HCT116 (cell line): ENCODE measurements at regions not wholly inside any gene's neighbourhood (a gene's known extent, or its start where the extent isn't known, plus 50 kb on each side); places are given as distances from the start of the nearest gene placed in this dataset.

ENCODE experiments used
- ATAC-seq: fragments of 200-7000 bp; cut with Tn5 transposase; 2 replicates; pipeline ENCODE4 v1.9.1; 2020; ENCODE audit warnings: mild to moderate bottlenecking, moderate library complexity
- BruUV-seq: library from RNA; stranded (reverse); fragments of 400-500 nt; replicated peaks from 2 replicates; lab custom pipeline; 2021; lab: Mats Ljungman, UMichigan
- CTCF ChIA-PET: fragments of 300-600 bp; sonication (Branson Sonifier 250); formaldehyde crosslinking; loops from one replicate; lab custom pipeline; 2021; ENCODE audit warnings: antibody characterized with exemption; lab: Charles Lee
- POLR2A ChIA-PET: fragments of 300-600, 350-600 bp; sonication (Branson Sonifier 250); formaldehyde crosslinking; loops from one replicate; lab custom pipeline; 2021; ENCODE audit warnings: antibody characterized with exemption; lab: Charles Lee
- RAD21 ChIA-PET, 2 experiments: fragments of 300-600 bp; sonication (Branson Sonifier 250); formaldehyde crosslinking; loops; one replicate each; lab custom pipeline; 2023; ENCODE audit warnings: low total read pairs in 2 of 2; ENCODE audit not compliant: uncharacterized antibody in 2 of 2, unreplicated experiment in 2 of 2, low non-redundant PET in 1 of 2; lab: Charles Lee
- DNase-seq: peaks from one replicate; pipeline ENCODE4 v3.0.0-alpha.2; 2010; ENCODE audit warnings: low read depth, low spot score
- H2AFZ ChIP-seq: fragments of 200-600 bp; shearing (Covaris generic), sonication (generic); 2 replicates; pipeline ENCODE4 v1.6.1; 2017; ENCODE audit warnings: low read depth, mixed run types, mixed read lengths, antibody characterized with exemption, low read length; ENCODE audit not compliant: poor library complexity, severe bottlenecking
- H3K27ac ChIP-seq: 2 replicates; pipeline ENCODE4 v1.5.1; 2012; ENCODE audit warnings: low read depth, low read length
- H3K27me3 ChIP-seq: fragments of 200-600 bp; sonication (generic); 2 replicates; pipeline ENCODE4 v1.6.1; 2016; ENCODE audit warnings: mixed run types, low read length, mixed read lengths; ENCODE audit not compliant: insufficient read depth
- H3K36me3 ChIP-seq, 2 experiments: fragments of 200-500 bp in 1 of 2; fragments of 200-600 bp in 1 of 2; sonication (Bioruptor generic) in 1 of 2; sonication (generic) in 1 of 2; 2 replicates each; pipeline versions ENCODE4 v1.5.1 to v1.6.1; 2014 to 2016; ENCODE audit warnings: low read length in 2 of 2, inconsistent platforms in 1 of 2, mixed read lengths in 1 of 2, mixed run types in 1 of 2; ENCODE audit not compliant: insufficient read depth in 2 of 2, control insufficient read depth in 1 of 2
- H3K4me1 ChIP-seq, 2 experiments: fragments of 200-600 bp in 1 of 2; sonication (generic) in 1 of 2; 2 replicates each; pipeline versions ENCODE4 v1.5.1 to v1.6.1; 2012 to 2017; ENCODE audit warnings: low read length in 2 of 2, inconsistent platforms in 1 of 2, mild to moderate bottlenecking in 1 of 2, mixed read lengths in 1 of 2, mixed run types in 1 of 2, moderate library complexity in 1 of 2; ENCODE audit not compliant: insufficient read depth in 2 of 2, control insufficient read depth in 1 of 2
- H3K4me2 ChIP-seq: fragments of 200-600 bp; sonication (generic); 2 replicates; pipeline ENCODE4 v1.6.1; 2017; ENCODE audit warnings: mixed run types, low read length, mixed read lengths
- H3K4me3 ChIP-seq, 2 experiments: fragments of 200-600 bp in 1 of 2; sonication (generic) in 1 of 2; replicated peaks in 1 of 2; 2 replicates each; pipeline ENCODE4 v1.5.1; 2011 to 2016; ENCODE audit warnings: low read length in 2 of 2, control low read depth in 1 of 2, low read depth in 1 of 2, mild to moderate bottlenecking in 1 of 2, mixed read lengths in 1 of 2, mixed run types in 1 of 2
- H3K79me2 ChIP-seq: fragments of 200-600 bp; sonication (generic); 2 replicates; pipeline ENCODE4 v1.6.1; 2017; ENCODE audit warnings: mild to moderate bottlenecking, mixed run types, low read length, moderate library complexity, mixed read lengths; ENCODE audit not compliant: insufficient read depth
- H3K9ac ChIP-seq: fragments of 200-600 bp; sonication (generic); 2 replicates; pipeline ENCODE4 v1.6.1; 2016; ENCODE audit warnings: low read length, mixed read lengths
- H3K9me2 ChIP-seq: fragments of 200-600 bp; sonication (generic), shearing (Covaris generic); 2 replicates; pipeline ENCODE4 v1.6.1; 2017; ENCODE audit warnings: mixed run types, mild to moderate bottlenecking, moderate library complexity; ENCODE audit not compliant: insufficient read depth
- H3K9me3 ChIP-seq, 2 experiments: fragments of 200-500 bp in 1 of 2; fragments of 200-600 bp in 1 of 2; sonication (Bioruptor generic) in 1 of 2; sonication (generic) in 1 of 2; 2 replicates each; pipeline ENCODE4 v1.6.1; 2014 to 2017; ENCODE audit warnings: low read length in 2 of 2, mixed read lengths in 2 of 2, inconsistent platforms in 1 of 2, low read depth in 1 of 2, mild to moderate bottlenecking in 1 of 2, mixed run types in 1 of 2, moderate library complexity in 1 of 2; ENCODE audit not compliant: control insufficient read depth in 1 of 2, insufficient read depth in 1 of 2
- H4K20me1 ChIP-seq: fragments of 200-600 bp; sonication (generic), shearing (Covaris generic); 2 replicates; pipeline ENCODE4 v1.6.1; 2017; ENCODE audit warnings: mixed run types, mild to moderate bottlenecking, moderate library complexity; ENCODE audit not compliant: insufficient read depth
- CBX3 ChIP-seq: IDR thresholded peaks from 2 replicates; pipeline ENCODE4 v1.6.1; 2012; ENCODE audit warnings: low read depth
- CEBPB ChIP-seq: IDR thresholded peaks from 2 replicates; pipeline ENCODE4 v1.6.1; 2012; ENCODE audit warnings: low read depth
- EZH2 ChIP-seq: fragments of 200-600 bp; sonication (generic); IDR thresholded peaks from 2 replicates; pipeline ENCODE4 v1.6.1; 2017; ENCODE audit warnings: antibody characterized with exemption, mixed run types
- EZH2phosphoT487 ChIP-seq: fragments of 200-600 bp; IDR thresholded peaks from 2 replicates; pipeline ENCODE4 v1.6.1; 2018; ENCODE audit warnings: antibody characterized with exemption, borderline replicate concordance
- FOSL1 ChIP-seq: IDR thresholded peaks from 2 replicates; pipeline ENCODE4 v1.6.1; 2012; ENCODE audit warnings: low read depth
- JUND ChIP-seq: IDR thresholded peaks from 2 replicates; pipeline ENCODE4 v1.6.1; 2012
- POLR2AphosphoS5 ChIP-seq: IDR thresholded peaks from 2 replicates; pipeline ENCODE4 v1.6.1; 2011; ENCODE audit warnings: mild to moderate bottlenecking, low read depth, low read length, moderate library complexity
- RAD21 ChIP-seq: IDR thresholded peaks from 2 replicates; pipeline ENCODE4 v1.6.1; 2012; ENCODE audit warnings: low read depth, mild to moderate bottlenecking
- SP1 ChIP-seq: IDR thresholded peaks from 2 replicates; pipeline ENCODE4 v1.6.1; 2012; ENCODE audit warnings: low read depth
- SRF ChIP-seq: IDR thresholded peaks from 2 replicates; pipeline ENCODE4 v1.6.1; 2012; ENCODE audit warnings: low read depth
- intact Hi-C: fragments of 100-400 bp; cut with micrococcal nuclease; formaldehyde crosslinking; loops from 2 replicates; pipeline ENCODE4 v1.10.0; 2022
- TF ChIP-seq, protein P1 (sequence below): IDR thresholded peaks from 2 replicates; pipeline ENCODE4 v1.6.1; 2012; ENCODE audit warnings: low read depth
- TF ChIP-seq, protein P2 (sequence below): IDR thresholded peaks from 2 replicates; pipeline ENCODE4 v1.6.1; 2012
- TF ChIP-seq, protein P3 (sequence below): IDR thresholded peaks from 2 replicates; pipeline ENCODE4 v1.6.1; 2012
- TF ChIP-seq, protein P4 (sequence below), 3 experiments: fragments of 200-600 bp in 1 of 3; sonication (generic) in 1 of 3; IDR thresholded peaks in 2 of 3; conservative IDR thresholded peaks in 1 of 3; 2 replicates each; pipeline ENCODE4 v1.5.1; 2012 to 2017; ENCODE audit warnings: low read depth in 2 of 3, low read length in 2 of 3, antibody characterized with exemption in 1 of 3, borderline replicate concordance in 1 of 3, control low read depth in 1 of 3, mild to moderate bottlenecking in 1 of 3, mixed read lengths in 1 of 3, mixed run types in 1 of 3, moderate library complexity in 1 of 3; ENCODE audit not compliant: insufficient read depth in 1 of 3

DNA sequence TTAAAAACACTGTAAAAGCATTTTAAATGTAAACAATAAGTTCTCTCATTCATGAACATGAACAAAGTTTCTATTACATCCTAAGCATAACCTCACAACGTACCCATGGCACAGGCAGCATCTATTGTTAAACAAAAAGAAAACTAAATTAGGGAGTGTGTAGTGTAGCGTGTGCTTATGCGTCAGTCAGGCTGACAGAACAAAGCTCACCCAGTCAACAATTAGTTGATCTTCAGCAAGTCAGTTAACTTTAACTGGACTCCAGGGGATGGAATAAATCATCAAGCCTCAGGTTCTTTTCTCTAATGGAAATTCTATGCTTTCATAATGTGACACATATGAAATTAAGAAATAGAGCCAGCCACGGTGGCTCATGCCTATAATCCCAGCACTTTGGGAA, 91.6 kb upstream of the ODAD2 start:
- no peaks in the 10 kb centered on the region for H3K27me3 ChIP-seq
- H3K4me3 ChIP-seq: no peak overlapping the region
- no peak for DNase-seq
- ChIA-PET RAD21 (no interaction called here), CTCF (no interaction called here), POLR2A (interaction anchor here (1.4 to 1.8 kb wide), 2 partner anchors 12 to 29 kb away, joined by 3 to 8 read pairs; no protein-coding TSS in a partner anchor)
- peak overlapping the region; percentile 1; the same call in 1 of the 2 replicates for H3K9ac ChIP-seq
- peaks cover 43 to 75% of the 10 kb centered on the region in 2 experiments for H3K4me1 ChIP-seq
- peak overlapping the region; percentile 96 for H3K27ac ChIP-seq
- intact Hi-C loops: no loop called here
- TF ChIP-seq SP1: peak; percentile 17; the same call in 1 of the 2 replicates
- TF ChIP-seq, protein P1, sequence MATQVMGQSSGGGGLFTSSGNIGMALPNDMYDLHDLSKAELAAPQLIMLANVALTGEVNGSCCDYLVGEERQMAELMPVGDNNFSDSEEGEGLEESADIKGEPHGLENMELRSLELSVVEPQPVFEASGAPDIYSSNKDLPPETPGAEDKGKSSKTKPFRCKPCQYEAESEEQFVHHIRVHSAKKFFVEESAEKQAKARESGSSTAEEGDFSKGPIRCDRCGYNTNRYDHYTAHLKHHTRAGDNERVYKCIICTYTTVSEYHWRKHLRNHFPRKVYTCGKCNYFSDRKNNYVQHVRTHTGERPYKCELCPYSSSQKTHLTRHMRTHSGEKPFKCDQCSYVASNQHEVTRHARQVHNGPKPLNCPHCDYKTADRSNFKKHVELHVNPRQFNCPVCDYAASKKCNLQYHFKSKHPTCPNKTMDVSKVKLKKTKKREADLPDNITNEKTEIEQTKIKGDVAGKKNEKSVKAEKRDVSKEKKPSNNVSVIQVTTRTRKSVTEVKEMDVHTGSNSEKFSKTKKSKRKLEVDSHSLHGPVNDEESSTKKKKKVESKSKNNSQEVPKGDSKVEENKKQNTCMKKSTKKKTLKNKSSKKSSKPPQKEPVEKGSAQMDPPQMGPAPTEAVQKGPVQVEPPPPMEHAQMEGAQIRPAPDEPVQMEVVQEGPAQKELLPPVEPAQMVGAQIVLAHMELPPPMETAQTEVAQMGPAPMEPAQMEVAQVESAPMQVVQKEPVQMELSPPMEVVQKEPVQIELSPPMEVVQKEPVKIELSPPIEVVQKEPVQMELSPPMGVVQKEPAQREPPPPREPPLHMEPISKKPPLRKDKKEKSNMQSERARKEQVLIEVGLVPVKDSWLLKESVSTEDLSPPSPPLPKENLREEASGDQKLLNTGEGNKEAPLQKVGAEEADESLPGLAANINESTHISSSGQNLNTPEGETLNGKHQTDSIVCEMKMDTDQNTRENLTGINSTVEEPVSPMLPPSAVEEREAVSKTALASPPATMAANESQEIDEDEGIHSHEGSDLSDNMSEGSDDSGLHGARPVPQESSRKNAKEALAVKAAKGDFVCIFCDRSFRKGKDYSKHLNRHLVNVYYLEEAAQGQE: no peak
- ATAC-seq: no peak
- peaks cover 5% of the 10 kb centered on the region; the same call in 1 of the 2 replicates for H3K79me2 ChIP-seq
- H4K20me1 ChIP-seq: no peaks in the 10 kb centered on the region
- H3K9me3 ChIP-seq: no peaks in the 10 kb centered on the region
- peak overlapping the region; percentile 10; the same call in 1 of the 2 replicates for H3K4me2 ChIP-seq
- H3K9me2 ChIP-seq: no peaks in the 10 kb centered on the region
- no TSS peak for BruUV-seq
- H3K36me3 ChIP-seq: peaks cover 0 to 20% of the 10 kb centered on the region in 2 experiments; a peak in 1 of 4 replicates
- no peak overlapping the region for H2AFZ ChIP-seq

DNA sequence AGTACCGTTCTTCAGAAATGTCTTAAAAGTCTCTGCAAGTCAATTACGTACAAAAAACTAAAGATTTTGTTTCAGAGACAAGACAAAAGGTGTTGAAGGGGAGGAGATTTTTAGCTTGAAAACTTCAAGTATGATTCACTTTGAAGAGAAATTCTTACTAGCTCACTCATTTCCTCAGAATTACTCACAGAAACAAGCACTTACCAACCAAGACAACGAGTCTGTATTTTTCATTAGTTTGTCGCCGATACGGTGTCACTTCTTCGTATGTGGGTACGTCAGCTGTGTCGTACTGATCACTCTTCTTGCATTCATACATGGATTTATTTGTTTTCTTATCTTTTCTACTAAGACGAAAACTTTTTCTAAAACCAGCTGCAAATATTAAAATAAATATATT, 90.6 kb upstream of the ODAD2 start:
- intact Hi-C loops: no loop called here
- H3K79me2 ChIP-seq: peaks cover 5% of the 10 kb centered on the region; the same call in 1 of the 2 replicates
- peak overlapping the region; percentile 96 for H3K27ac ChIP-seq
- ChIA-PET CTCF (no interaction called here), RAD21 (no interaction called here), POLR2A (interaction anchor here (1.2 to 1.8 kb wide), 3 partner anchors 11 to 124 kb away, joined by 3 to 8 read pairs (median 4); no protein-coding TSS in a partner anchor)
- no peak overlapping the region for H2AFZ ChIP-seq
- no peaks in the 10 kb centered on the region for H3K9me2 ChIP-seq
- peaks cover 35 to 74% of the 10 kb centered on the region in 2 experiments for H3K4me1 ChIP-seq
- H3K36me3 ChIP-seq: peaks cover 0 to 20% of the 10 kb centered on the region in 2 experiments; a peak in 1 of 4 replicates
- H4K20me1 ChIP-seq: no peaks in the 10 kb centered on the region
- peak overlapping the region; percentile 52 for H3K9ac ChIP-seq
- DNase-seq (peak; percentile 91), ATAC-seq (peak; percentile 70)
- TF ChIP-seq, protein P2, sequence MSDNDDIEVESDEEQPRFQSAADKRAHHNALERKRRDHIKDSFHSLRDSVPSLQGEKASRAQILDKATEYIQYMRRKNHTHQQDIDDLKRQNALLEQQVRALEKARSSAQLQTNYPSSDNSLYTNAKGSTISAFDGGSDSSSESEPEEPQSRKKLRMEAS: peak; percentile 31; the same call in 1 of the 2 replicates
- TF ChIP-seq SRF: peak; percentile 72; the same call in 1 of the 2 replicates
- TF ChIP-seq, protein P3, sequence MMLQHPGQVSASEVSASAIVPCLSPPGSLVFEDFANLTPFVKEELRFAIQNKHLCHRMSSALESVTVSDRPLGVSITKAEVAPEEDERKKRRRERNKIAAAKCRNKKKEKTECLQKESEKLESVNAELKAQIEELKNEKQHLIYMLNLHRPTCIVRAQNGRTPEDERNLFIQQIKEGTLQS: no peak
- TF ChIP-seq, protein P4, sequence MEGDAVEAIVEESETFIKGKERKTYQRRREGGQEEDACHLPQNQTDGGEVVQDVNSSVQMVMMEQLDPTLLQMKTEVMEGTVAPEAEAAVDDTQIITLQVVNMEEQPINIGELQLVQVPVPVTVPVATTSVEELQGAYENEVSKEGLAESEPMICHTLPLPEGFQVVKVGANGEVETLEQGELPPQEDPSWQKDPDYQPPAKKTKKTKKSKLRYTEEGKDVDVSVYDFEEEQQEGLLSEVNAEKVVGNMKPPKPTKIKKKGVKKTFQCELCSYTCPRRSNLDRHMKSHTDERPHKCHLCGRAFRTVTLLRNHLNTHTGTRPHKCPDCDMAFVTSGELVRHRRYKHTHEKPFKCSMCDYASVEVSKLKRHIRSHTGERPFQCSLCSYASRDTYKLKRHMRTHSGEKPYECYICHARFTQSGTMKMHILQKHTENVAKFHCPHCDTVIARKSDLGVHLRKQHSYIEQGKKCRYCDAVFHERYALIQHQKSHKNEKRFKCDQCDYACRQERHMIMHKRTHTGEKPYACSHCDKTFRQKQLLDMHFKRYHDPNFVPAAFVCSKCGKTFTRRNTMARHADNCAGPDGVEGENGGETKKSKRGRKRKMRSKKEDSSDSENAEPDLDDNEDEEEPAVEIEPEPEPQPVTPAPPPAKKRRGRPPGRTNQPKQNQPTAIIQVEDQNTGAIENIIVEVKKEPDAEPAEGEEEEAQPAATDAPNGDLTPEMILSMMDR (IDR thresholded peaks at IDR 0.05 in 2 of 3, conservative IDR thresholded peaks at IDR 0.05 in 1 of 3; ENCODE audit: borderline replicate concordance in 1 of 3, insufficient read depth in 1 of 3, low read depth in 2 of 3, low read length in 2 of 3): no peak
- peak; percentile 89 for TF ChIP-seq FOSL1
- peak; percentile 90 for TF ChIP-seq SP1
- TF ChIP-seq POLR2AphosphoS5: peak; percentile 51
- TF ChIP-seq EZH2: no peak
- TF ChIP-seq RAD21: peak; percentile 19; the same call in 1 of the 2 replicates
- peak; percentile 76; the same call in 1 of the 2 replicates for TF ChIP-seq CBX3
- TF ChIP-seq CEBPB: peak; percentile 35; the same call in 1 of the 2 replicates
- no peak for TF ChIP-seq EZH2phosphoT487
- peak; percentile 88 for TF ChIP-seq JUND
- BruUV-seq: no TSS peak
- H3K9me3 ChIP-seq: no peaks in the 10 kb centered on the region
- H3K27me3 ChIP-seq: no peaks in the 10 kb centered on the region
- no peak overlapping the region for H3K4me3 ChIP-seq
- H3K4me2 ChIP-seq: peak overlapping the region; percentile 46
